GM12874 (cell line): ENCODE measurements at regions not wholly inside any gene's neighbourhood (a gene's known extent, or its start where the extent isn't known, plus 50 kb on each side); places are given as distances from the start of the nearest gene placed in this dataset.

Source experiments
- CTCF ChIP-seq: IDR thresholded peaks from 2 replicates; pipeline ENCODE4 v1.5.1; 2011; ENCODE audit warnings: low read depth, mild to moderate bottlenecking, control low read depth, low read length, moderate library complexity; ENCODE audit not compliant: insufficient read depth

- no peak for TF ChIP-seq CTCF
Measured at GRCh38 chr11:97756571-97757335, 1264.0 kb upstream of the CNTN5 start.

- TF ChIP-seq CTCF = no peak
Measured at GRCh38 chr11:97761175-97761574, 1259.6 kb upstream of the CNTN5 start.

GRCh38 chr11:97764193-97764592 lies 1256.6 kb upstream of the CNTN5 start:
- no peak for TF ChIP-seq CTCF

- TF ChIP-seq CTCF = no peak
Measured at GRCh38 chr11:97764605-97765004, 1256.1 kb upstream of the CNTN5 start.

GRCh38 chr11:97770570-97770969 lies 1250.2 kb upstream of the CNTN5 start:
- no peak for TF ChIP-seq CTCF

GRCh38 chr11:97772705-97773104 lies 1248.0 kb upstream of the CNTN5 start:
- TF ChIP-seq CTCF = no peak

GRCh38 chr11:97786961-97787360 lies 1233.8 kb upstream of the CNTN5 start:
- TF ChIP-seq CTCF = no peak
